Ovary (tissue), 7 donors: ENCODE measurements at regions not wholly inside any gene's neighbourhood (a gene's known extent, or its start where the extent isn't known, plus 50 kb on each side); places are given as distances from the start of the nearest gene placed in this dataset.

ENCODE experiments used
- DNase-seq, 5 donors: peaks; one replicate each; pipeline ENCODE4 v3.0.0-alpha.2; 2019 to 2020
- H3K27ac ChIP-seq, 2 donors: fragments of 200-600 bp; one replicate each; pipeline versions ENCODE4 v1.5.1 to v1.8.0; 2019 to 2022
- H3K27me3 ChIP-seq: fragments of 200-600 bp; one replicate; pipeline ENCODE4 v1.8.0; 2022
- H3K36me3 ChIP-seq: fragments of 200-600 bp; sonication (generic); one replicate; pipeline ENCODE4 v1.5.1; 2019
- H3K4me1 ChIP-seq: one replicate; pipeline ENCODE4 v1.8.1; 2013; ENCODE audit warnings: mild to moderate bottlenecking, moderate library complexity; ENCODE audit not compliant: insufficient read depth
- H3K4me3 ChIP-seq: fragments of 200-600 bp; sonication (generic); one replicate; pipeline ENCODE4 v1.5.1; 2017
- H3K9me3 ChIP-seq, 2 donors: fragments of 200-600 bp in 1 of 2; sonication (generic) in 1 of 2; one replicate each; pipeline versions ENCODE4 v1.5.1 to v1.8.1; 2013 to 2019; ENCODE audit warnings: mild to moderate bottlenecking in 1 of 2, moderate library complexity in 1 of 2
- CTCF ChIP-seq, 3 donors: fragments of 450-650 bp in 2 of 3; fragments of 200-600 bp in 1 of 3; IDR thresholded peaks; one replicate each; pipeline versions ENCODE4 v1.5.1 to v1.8.0; 2016 to 2022; ENCODE audit warnings: antibody characterized with exemption in 3 of 3, mild to moderate bottlenecking in 1 of 3
- EP300 ChIP-seq: sonication (generic); formaldehyde crosslinking; IDR thresholded peaks from one replicate; pipeline ENCODE4 v1.6.1; 2017; ENCODE audit warnings: antibody characterized with exemption
- POLR2A ChIP-seq: fragments of 450-650 bp; IDR thresholded peaks from one replicate; pipeline ENCODE4 v1.6.1; 2017; ENCODE audit warnings: antibody characterized with exemption, mild to moderate bottlenecking, moderate library complexity
- whole genome bisulfite sequencing, 3 donors: extraction: QIAGEN DNeasy Blood & Tissue Kit in 1 of 3; methylation state at CpG; one replicate each; pipeline versions ENCODE4 v1.1.5 to v1.1.7; 2013 to 2017; 5-methylcytosine and 5-hydroxymethylcytosine counted together
- intact Hi-C, 4 donors: fragments of 100-400 bp; cut with DNase I; formaldehyde crosslinking; loops; one replicate each; pipeline versions ENCODE4 v1.11.0 to v1.15.1; 2022 to 2023
- donor health status: DM: no; HTN: no; CAD: no; lungs with moderate emphysema.
- donor health status: DM: no; HTN: no; CAD: no.
- donor health status: Bipolar disorder and iron deficiency.
- donor health status: DM: no; HTN: no; CAD: no.
- donor health status: DM: yes; HTN: yes; CAD: no.

- TF ChIP-seq CTCF (IDR thresholded peaks at IDR 0.05), result no peak
- TF ChIP-seq POLR2A, result no peak
- TF ChIP-seq EP300, result no peak
- intact Hi-C loops, result no loop called here
- Histone ChIP-seq H3K4me1 (no peaks in the 10 kb centered on the region), H3K36me3 (no peaks in the 10 kb centered on the region), H3K4me3 (no peak overlapping the region), H3K27me3 (no peaks in the 10 kb centered on the region), H3K9me3 (no peaks in the 10 kb centered on the region), H3K27ac (no peak overlapping the region)
- WGBS, 3 donors, result 83 to 89% (median 89%) methylated on average over 5 of the region's 5 CpGs
- no peak for DNase-seq
These were observed 529.3 kb upstream of the LRRTM4 start for GRCh38 chr2:78051480-78051879.

- no peak for DNase-seq
- Histone ChIP-seq H3K27ac (no peak overlapping the region), H3K9me3 (no peaks in the 10 kb centered on the region), H3K4me1 (no peaks in the 10 kb centered on the region), H3K36me3 (no peaks in the 10 kb centered on the region), H3K4me3 (no peak overlapping the region), H3K27me3 (no peaks in the 10 kb centered on the region)
- intact Hi-C loops, result no loop called here
- no peak for TF ChIP-seq CTCF (IDR thresholded peaks at IDR 0.05)
- TF ChIP-seq POLR2A, result no peak
- no peak for TF ChIP-seq EP300
These were observed 534.8 kb upstream of the LRRTM4 start for GRCh38 chr2:78056976-78057375.

- Histone ChIP-seq H3K27me3 (no peaks in the 10 kb centered on the region), H3K4me1 (no peaks in the 10 kb centered on the region), H3K36me3 (no peaks in the 10 kb centered on the region), H3K4me3 (no peak overlapping the region), H3K27ac (no peak overlapping the region), H3K9me3 (no peaks in the 10 kb centered on the region)
- no peak for DNase-seq
- intact Hi-C loops, result no loop called here
- TF ChIP-seq EP300 (no peak), CTCF (IDR thresholded peaks at IDR 0.05) (no peak), POLR2A (no peak)
- 72 to 85% (median 84%) methylated on average over 2 of the region's 2 CpGs for WGBS, 3 donors
These were observed 539.1 kb upstream of the LRRTM4 start for GRCh38 chr2:78061301-78061700.

- Histone ChIP-seq H3K9me3 (no peaks in the 10 kb centered on the region), H3K36me3 (no peaks in the 10 kb centered on the region), H3K4me1 (no peaks in the 10 kb centered on the region), H3K27me3 (no peaks in the 10 kb centered on the region), H3K27ac (no peak overlapping the region), H3K4me3 (no peak overlapping the region)
- DNase-seq, result no peak
- no peak for TF ChIP-seq EP300
- TF ChIP-seq CTCF (IDR thresholded peaks at IDR 0.05), result no peak
- TF ChIP-seq POLR2A, result no peak
- intact Hi-C loops, result no loop called here
- 84 to 95% (median 86%) methylated on average over 5 of the region's 5 CpGs for WGBS, 3 donors
These were observed 539.6 kb upstream of the LRRTM4 start for GRCh38 chr2:78061732-78062131.
